Breast epithelium (tissue), 3 donors: ENCODE measurements at regions not wholly inside any gene's neighbourhood (a gene's known extent, or its start where the extent isn't known, plus 50 kb on each side); places are given as distances from the start of the nearest gene placed in this dataset.

Experiments used
- CTCF ChIP-seq, 3 donors: fragments of 450-650 bp; IDR thresholded peaks; one replicate each; pipeline ENCODE4 v1.5.1; 2016 to 2017; ENCODE audit warnings: antibody characterized with exemption in 3 of 3, mild to moderate bottlenecking in 3 of 3, moderate library complexity in 3 of 3
- POLR2A ChIP-seq: fragments of 450-650 bp; IDR thresholded peaks from one replicate; pipeline ENCODE4 v1.6.1; 2016; ENCODE audit warnings: antibody characterized with exemption, mild to moderate bottlenecking, moderate library complexity
- POLR2AphosphoS5 ChIP-seq, 3 donors: sonication (generic); formaldehyde crosslinking; IDR thresholded peaks; one replicate each; pipeline ENCODE4 v1.6.1; 2017; ENCODE audit warnings: antibody characterized with exemption in 3 of 3

GRCh38 chr2:212712466-212712865 is 173.9 kb upstream of the ERBB4 start:
- TF ChIP-seq CTCF (IDR thresholded peaks at IDR 0.05) (no peak), POLR2A (no peak), POLR2AphosphoS5 (IDR thresholded peaks at IDR 0.05) (no peak)
